CD4-positive, alpha-beta T cell (primary cell): ENCODE measurements at regions not wholly inside any gene's neighbourhood (a gene's known extent, or its start where the extent isn't known, plus 50 kb on each side); places are given as distances from the start of the nearest gene placed in this dataset.

Experiments
- ATAC-seq: fragments of 200-7000 bp; cut with Tn5 transposase; one replicate; pipeline ENCODE4 v1.10.0; 2022; ENCODE audit warnings: mild to moderate bottlenecking; ENCODE audit not compliant: poor library complexity
- CTCF ChIA-PET: fragments of 350-600 bp; sonication (Branson Sonifier 250); formaldehyde crosslinking; loops from one replicate; lab custom pipeline; 2021; ENCODE audit warnings: antibody characterized with exemption, inconsistent platforms; lab: Charles Lee
- POLR2A ChIA-PET: fragments of 350-600 bp; sonication (Branson Sonifier 250); formaldehyde crosslinking; loops from one replicate; lab custom pipeline; 2021; ENCODE audit warnings: antibody characterized with exemption, inconsistent platforms; lab: Charles Lee
- DNase-seq, 14 experiments: peaks; one replicate each; pipeline ENCODE4 v3.0.0-alpha.2; 2013 to 2020; ENCODE audit warnings: mixed read lengths in 2 of 14
- H3K27ac ChIP-seq, 2 donors: one replicate each; pipeline versions ENCODE4 v1.5.1 to v1.7.0; 2013; ENCODE audit warnings: low read length in 2 of 2, low read depth in 1 of 2, mild to moderate bottlenecking in 1 of 2
- H3K27me3 ChIP-seq, 2 experiments: 1 replicate in 1 of 2; 2 replicates in 1 of 2; pipeline versions ENCODE4 v1.6.1 to v1.7.0; 2013; ENCODE audit warnings: low read length in 2 of 2, control low read depth in 1 of 2, mild to moderate bottlenecking in 1 of 2, moderate library complexity in 1 of 2; ENCODE audit not compliant: insufficient read depth in 2 of 2, control insufficient read depth in 1 of 2
- H3K36me3 ChIP-seq: one replicate; pipeline ENCODE4 v1.6.1; 2013; ENCODE audit warnings: low read length, control low read depth; ENCODE audit not compliant: insufficient read depth
- H3K4me1 ChIP-seq: one replicate; pipeline ENCODE4 v1.6.1; 2013; ENCODE audit warnings: low read length, control low read depth; ENCODE audit not compliant: insufficient read depth
- H3K4me3 ChIP-seq: one replicate; pipeline ENCODE4 v1.5.1; 2013; ENCODE audit warnings: mild to moderate bottlenecking, low read length, moderate library complexity
- H3K9me3 ChIP-seq, 2 experiments: 1 replicate in 1 of 2; 2 replicates in 1 of 2; pipeline versions ENCODE4 v1.6.1 to v1.7.0; 2013; ENCODE audit warnings: low read length in 2 of 2, mild to moderate bottlenecking in 2 of 2, control low read depth in 1 of 2, moderate library complexity in 1 of 2; ENCODE audit not compliant: control insufficient read depth in 1 of 2, insufficient read depth in 1 of 2
- H3K27ac Mint-ChIP-seq: one replicate; pipeline ENCODE4 v1.8.0; 2020; ENCODE audit warnings: mixed read lengths
- H3K27me3 Mint-ChIP-seq: one replicate; pipeline ENCODE4 v1.8.0; 2021; ENCODE audit warnings: mixed read lengths
- H3K36me3 Mint-ChIP-seq: one replicate; pipeline ENCODE4 v1.8.0; 2021; ENCODE audit warnings: low read depth, mixed read lengths
- H3K4me1 Mint-ChIP-seq: one replicate; pipeline ENCODE4 v1.8.0; 2021; ENCODE audit warnings: low read depth, mixed read lengths
- H3K4me3 Mint-ChIP-seq: one replicate; pipeline ENCODE4 v1.8.0; 2020; ENCODE audit warnings: mild to moderate bottlenecking, mixed read lengths
- H3K9me3 Mint-ChIP-seq: one replicate; pipeline ENCODE4 v1.8.0; 2020; ENCODE audit warnings: mixed read lengths
- intact Hi-C, 2 experiments: fragments of 100-400 bp; cut with DNase I in 1 of 2; cut with micrococcal nuclease in 1 of 2; formaldehyde crosslinking; loops; one replicate each; pipeline versions ENCODE4 v1.15.1 to v1.9.0; 2023 to 2025; cut with DNase I, micrococcal nuclease
- TF ChIP-seq, protein P1 (sequence below): fragments of 200-600 bp; IDR thresholded peaks from one replicate; pipeline ENCODE4 v1.8.0; 2022; ENCODE audit warnings: antibody characterized with exemption, mild to moderate bottlenecking

DNA sequence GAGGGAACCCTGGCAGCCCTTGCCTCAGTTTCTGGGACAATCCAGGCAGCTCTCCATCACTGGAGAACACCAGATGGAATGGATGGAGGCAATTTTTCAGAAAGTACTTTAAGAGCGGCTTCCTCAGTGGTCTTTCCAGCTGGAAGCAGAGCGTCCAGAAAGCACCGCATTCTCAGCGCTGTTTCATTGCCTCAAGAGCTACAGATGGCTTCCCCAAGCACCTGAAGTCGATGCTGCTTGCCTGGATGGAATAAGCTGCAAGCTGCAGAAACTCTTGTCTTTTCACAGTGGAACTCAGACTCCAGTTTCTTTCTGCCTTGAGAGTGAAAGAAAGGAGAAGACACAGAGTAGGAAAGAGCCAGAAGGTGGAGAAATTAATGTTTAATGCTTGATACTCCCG, 766.9 kb downstream of the TDRD15 start:
- H3K9me3 ChIP-seq = peaks cover 0 to 18% of the 10 kb centered on the region in 2 experiments
- H3K36me3 ChIP-seq = no peaks in the 10 kb centered on the region
- no peak for DNase-seq
- H3K4me3 ChIP-seq = no peak overlapping the region
- POLR2A ChIA-PET = no interaction called here
- H3K9me3 Mint-ChIP-seq = peaks cover 13% of the 10 kb centered on the region
- intact Hi-C loops = no loop called here
- no peaks in the 10 kb centered on the region for H3K4me1 Mint-ChIP-seq
- H3K27me3 ChIP-seq = no peaks in the 10 kb centered on the region
- no peak overlapping the region for H3K4me3 Mint-ChIP-seq
- no peak for ATAC-seq
- TF ChIP-seq, protein P1, sequence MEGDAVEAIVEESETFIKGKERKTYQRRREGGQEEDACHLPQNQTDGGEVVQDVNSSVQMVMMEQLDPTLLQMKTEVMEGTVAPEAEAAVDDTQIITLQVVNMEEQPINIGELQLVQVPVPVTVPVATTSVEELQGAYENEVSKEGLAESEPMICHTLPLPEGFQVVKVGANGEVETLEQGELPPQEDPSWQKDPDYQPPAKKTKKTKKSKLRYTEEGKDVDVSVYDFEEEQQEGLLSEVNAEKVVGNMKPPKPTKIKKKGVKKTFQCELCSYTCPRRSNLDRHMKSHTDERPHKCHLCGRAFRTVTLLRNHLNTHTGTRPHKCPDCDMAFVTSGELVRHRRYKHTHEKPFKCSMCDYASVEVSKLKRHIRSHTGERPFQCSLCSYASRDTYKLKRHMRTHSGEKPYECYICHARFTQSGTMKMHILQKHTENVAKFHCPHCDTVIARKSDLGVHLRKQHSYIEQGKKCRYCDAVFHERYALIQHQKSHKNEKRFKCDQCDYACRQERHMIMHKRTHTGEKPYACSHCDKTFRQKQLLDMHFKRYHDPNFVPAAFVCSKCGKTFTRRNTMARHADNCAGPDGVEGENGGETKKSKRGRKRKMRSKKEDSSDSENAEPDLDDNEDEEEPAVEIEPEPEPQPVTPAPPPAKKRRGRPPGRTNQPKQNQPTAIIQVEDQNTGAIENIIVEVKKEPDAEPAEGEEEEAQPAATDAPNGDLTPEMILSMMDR = no peak
- no peaks in the 10 kb centered on the region for H3K36me3 Mint-ChIP-seq
- no peaks in the 10 kb centered on the region for H3K4me1 ChIP-seq
- H3K27ac ChIP-seq = no peak overlapping the region
- H3K27me3 Mint-ChIP-seq = no peaks in the 10 kb centered on the region
- no peak overlapping the region for H3K27ac Mint-ChIP-seq
- CTCF ChIA-PET = no interaction called here

DNA sequence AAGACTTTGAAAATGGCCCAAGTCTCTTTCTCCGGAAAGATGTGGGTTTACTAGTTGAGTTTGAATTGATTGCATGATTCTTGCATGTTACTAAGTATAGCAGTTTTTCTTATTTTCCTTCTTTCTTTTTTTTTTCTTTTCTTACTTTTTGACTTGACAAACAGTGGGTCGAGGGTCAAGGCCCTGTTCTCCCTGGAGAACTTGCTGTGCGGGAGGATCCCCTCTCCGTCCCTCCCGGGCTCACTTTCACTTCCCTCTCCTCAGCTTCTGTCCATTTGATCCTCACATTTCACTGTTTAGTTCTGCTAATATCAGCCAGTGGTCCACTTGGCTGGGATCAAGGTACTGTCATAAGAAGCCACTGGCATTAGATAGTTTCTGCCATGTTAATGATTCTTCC, 767.4 kb downstream of the TDRD15 start:
- Histone ChIP-seq H3K4me1 (no peaks in the 10 kb centered on the region), H3K27me3 (no peaks in the 10 kb centered on the region), H3K27ac (no peak overlapping the region), H3K4me3 (no peak overlapping the region), H3K9me3 (peaks cover 0 to 18% of the 10 kb centered on the region in 2 experiments), H3K36me3 (no peaks in the 10 kb centered on the region)
- no peak for ATAC-seq
- H3K4me3 Mint-ChIP-seq = no peak overlapping the region
- H3K27ac Mint-ChIP-seq = no peak overlapping the region
- TF ChIP-seq, protein P1 = no peak
- intact Hi-C loops = no loop called here
- CTCF ChIA-PET = no interaction called here
- H3K36me3 Mint-ChIP-seq = no peaks in the 10 kb centered on the region
- no peaks in the 10 kb centered on the region for H3K27me3 Mint-ChIP-seq
- no peaks in the 10 kb centered on the region for H3K4me1 Mint-ChIP-seq
- H3K9me3 Mint-ChIP-seq = peaks cover 13% of the 10 kb centered on the region
- no peak for DNase-seq
- POLR2A ChIA-PET = no interaction called here

DNA sequence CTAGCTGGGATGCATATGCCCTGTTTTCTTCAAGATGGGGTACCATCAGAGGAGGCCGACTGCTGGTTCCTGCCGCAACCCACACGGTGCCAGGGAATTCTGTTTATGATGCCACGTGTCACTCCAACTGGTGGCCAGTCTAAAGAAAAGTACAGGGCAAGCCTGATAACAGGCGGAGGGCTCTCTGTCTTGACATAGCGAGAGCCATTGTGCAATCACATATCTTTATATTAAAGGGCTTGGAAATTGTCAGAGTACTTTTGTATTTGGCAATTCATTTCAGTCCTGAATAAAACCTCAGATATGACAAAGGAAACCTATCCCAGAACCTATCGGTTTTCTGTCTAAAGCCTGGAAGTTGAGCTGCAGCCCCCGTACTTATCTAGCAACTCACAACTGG, 768.4 kb downstream of the TDRD15 start:
- TF ChIP-seq, protein P1 = no peak
- Histone ChIP-seq H3K36me3 (no peaks in the 10 kb centered on the region), H3K27ac (no peak overlapping the region), H3K4me1 (no peaks in the 10 kb centered on the region), H3K27me3 (no peaks in the 10 kb centered on the region), H3K9me3 (peaks cover 0 to 18% of the 10 kb centered on the region in 2 experiments), H3K4me3 (no peak overlapping the region)
- Mint-ChIP-seq H3K36me3 (no peaks in the 10 kb centered on the region), H3K27me3 (no peaks in the 10 kb centered on the region), H3K4me3 (no peak overlapping the region), H3K9me3 (peaks cover 5% of the 10 kb centered on the region), H3K4me1 (no peaks in the 10 kb centered on the region), H3K27ac (no peak overlapping the region)
- ChIA-PET POLR2A (no interaction called here), CTCF (no interaction called here)
- DNase-seq (no peak), ATAC-seq (no peak)
- intact Hi-C loops = no loop called here
